22Rv1 (cell line): ENCODE measurements at regions not wholly inside any gene's neighbourhood (a gene's known extent, or its start where the extent isn't known, plus 50 kb on each side); places are given as distances from the start of the nearest gene placed in this dataset.

Source experiments
- CTCF ChIP-seq: fragments of 450-650 bp; IDR thresholded peaks from 2 replicates; pipeline ENCODE4 v1.5.1; 2017; ENCODE audit warnings: mild to moderate bottlenecking
- ZFX ChIP-seq: fragments of 450-650 bp; IDR thresholded peaks from 2 replicates; pipeline ENCODE4 v1.6.1; 2017; ENCODE audit warnings: antibody characterized with exemption, borderline replicate concordance

GRCh38 chr21:16059981-16060380 lies 330.2 kb downstream of the USP25 start:
- TF ChIP-seq CTCF (no peak), ZFX (no peak)
